Right atrium auricular region (tissue), 2 donors: ENCODE measurements at regions not wholly inside any gene's neighbourhood (a gene's known extent, or its start where the extent isn't known, plus 50 kb on each side); places are given as distances from the start of the nearest gene placed in this dataset.
A peak's percentile ranks its signal among the peaks of the same experiment; 100 is the strongest.

Experiments
- DNase-seq: peaks from one replicate; pipeline ENCODE4 v3.0.0-alpha.2; 2019; ENCODE audit warnings: low spot score
- H3K27ac ChIP-seq, 2 donors: fragments of 200-600 bp; sonication (generic); 1 replicate in 1 of 2; 2 replicates in 1 of 2; pipeline ENCODE4 v1.5.1; 2016 to 2019
- H3K27me3 ChIP-seq, 2 donors: fragments of 200-600 bp; sonication (generic); one replicate each; pipeline versions ENCODE4 v1.5.1 to v1.6.0; 2017 to 2019
- H3K36me3 ChIP-seq: fragments of 200-600 bp; sonication (generic); one replicate; pipeline ENCODE4 v1.5.1; 2016
- H3K4me1 ChIP-seq, 2 donors: fragments of 200-600 bp; sonication (generic); one replicate each; pipeline versions ENCODE4 v1.5.1 to v1.6.0; 2017 to 2019
- H3K4me3 ChIP-seq, 2 donors: fragments of 200-600 bp; sonication (generic); 1 replicate in 1 of 2; 2 replicates in 1 of 2; pipeline ENCODE4 v1.5.1; 2017 to 2019; ENCODE audit warnings: mild to moderate bottlenecking in 1 of 2, moderate library complexity in 1 of 2
- H3K9me3 ChIP-seq, 2 donors: fragments of 200-600 bp; sonication (generic); one replicate each; pipeline ENCODE4 v1.5.1; 2019
- TF ChIP-seq, protein P1 (sequence below), 2 donors: fragments of 200-600 bp; sonication (generic); IDR thresholded peaks; one replicate each; pipeline ENCODE4 v1.5.1; 2019; ENCODE audit warnings: antibody characterized with exemption in 2 of 2

DNA sequence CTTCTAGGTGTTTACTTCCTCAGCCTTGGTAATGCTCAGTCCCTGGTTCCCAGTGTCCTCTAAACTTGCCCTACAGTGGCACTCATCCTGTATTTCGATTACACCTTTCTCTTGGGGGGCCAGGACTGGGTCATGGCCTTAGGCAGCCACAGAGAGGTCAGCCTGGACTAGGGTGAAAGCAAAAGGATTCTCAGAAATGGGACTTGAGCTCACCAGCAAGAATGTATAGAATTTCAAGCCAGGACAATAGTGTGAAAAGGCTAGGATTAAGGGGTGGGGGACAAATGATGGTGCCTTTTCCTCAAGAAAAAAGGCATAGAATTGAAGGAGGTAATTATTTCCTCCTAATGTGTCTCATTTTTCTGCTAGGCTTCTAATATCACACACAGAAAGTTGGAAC is 166.8 kb upstream of the RUNX1 start:
- Histone ChIP-seq H3K9me3 (no peaks in the 10 kb centered on the region), H3K4me3 (no peak overlapping the region), H3K27me3 (no peaks in the 10 kb centered on the region), H3K27ac (peak overlapping the region in 1 of 2 donors; percentile 48), H3K4me1 (no peaks in the 10 kb centered on the region), H3K36me3 (no peaks in the 10 kb centered on the region)
- DNase-seq = no peak
- TF ChIP-seq, protein P1, sequence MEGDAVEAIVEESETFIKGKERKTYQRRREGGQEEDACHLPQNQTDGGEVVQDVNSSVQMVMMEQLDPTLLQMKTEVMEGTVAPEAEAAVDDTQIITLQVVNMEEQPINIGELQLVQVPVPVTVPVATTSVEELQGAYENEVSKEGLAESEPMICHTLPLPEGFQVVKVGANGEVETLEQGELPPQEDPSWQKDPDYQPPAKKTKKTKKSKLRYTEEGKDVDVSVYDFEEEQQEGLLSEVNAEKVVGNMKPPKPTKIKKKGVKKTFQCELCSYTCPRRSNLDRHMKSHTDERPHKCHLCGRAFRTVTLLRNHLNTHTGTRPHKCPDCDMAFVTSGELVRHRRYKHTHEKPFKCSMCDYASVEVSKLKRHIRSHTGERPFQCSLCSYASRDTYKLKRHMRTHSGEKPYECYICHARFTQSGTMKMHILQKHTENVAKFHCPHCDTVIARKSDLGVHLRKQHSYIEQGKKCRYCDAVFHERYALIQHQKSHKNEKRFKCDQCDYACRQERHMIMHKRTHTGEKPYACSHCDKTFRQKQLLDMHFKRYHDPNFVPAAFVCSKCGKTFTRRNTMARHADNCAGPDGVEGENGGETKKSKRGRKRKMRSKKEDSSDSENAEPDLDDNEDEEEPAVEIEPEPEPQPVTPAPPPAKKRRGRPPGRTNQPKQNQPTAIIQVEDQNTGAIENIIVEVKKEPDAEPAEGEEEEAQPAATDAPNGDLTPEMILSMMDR (IDR thresholded peaks at IDR 0.05) = no peak

DNA sequence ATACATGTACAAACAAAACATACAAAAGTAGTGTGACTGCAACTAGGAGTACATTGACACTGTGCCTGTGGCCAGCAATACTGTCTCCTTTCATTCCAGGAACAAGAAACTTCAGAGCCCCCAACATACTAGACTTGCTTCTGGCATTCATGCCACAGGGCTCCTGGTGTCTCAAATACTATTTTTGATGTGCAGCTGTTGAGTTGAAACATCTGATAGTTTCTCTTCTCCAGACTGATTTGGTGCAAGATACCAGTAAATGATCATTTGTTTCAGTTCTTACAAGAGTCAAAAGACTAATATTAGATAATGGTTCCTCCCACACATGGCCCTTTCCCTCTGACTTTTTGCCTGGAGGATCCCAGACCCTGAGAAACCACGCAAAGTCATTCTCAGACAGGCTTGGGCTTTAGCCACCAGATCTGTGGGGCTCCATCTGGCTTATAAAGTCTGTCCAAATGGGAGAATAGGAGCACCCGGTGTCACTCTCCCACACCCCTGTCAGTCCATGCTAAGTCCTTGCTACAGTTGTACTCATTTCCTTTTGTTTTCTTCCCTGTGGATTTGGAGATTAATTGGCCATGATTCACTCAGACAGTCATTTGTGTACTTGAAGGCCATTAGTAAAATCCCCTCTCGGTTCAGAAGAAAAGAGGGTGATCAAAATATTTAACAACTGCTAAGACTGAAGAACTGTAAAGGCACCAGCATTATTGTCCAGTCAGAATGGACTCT is 163.5 kb upstream of the RUNX1 start:
- TF ChIP-seq, protein P1 (IDR thresholded peaks at IDR 0.05) = no peak
- Histone ChIP-seq H3K36me3 (no peaks in the 10 kb centered on the region), H3K9me3 (no peaks in the 10 kb centered on the region), H3K4me3 (no peak overlapping the region), H3K27me3 (no peaks in the 10 kb centered on the region), H3K27ac (peak overlapping the region; percentile 9 to 42), H3K4me1 (peaks cover 0 to 24% of the 10 kb centered on the region in 2 donors)
- no peak for DNase-seq

DNA sequence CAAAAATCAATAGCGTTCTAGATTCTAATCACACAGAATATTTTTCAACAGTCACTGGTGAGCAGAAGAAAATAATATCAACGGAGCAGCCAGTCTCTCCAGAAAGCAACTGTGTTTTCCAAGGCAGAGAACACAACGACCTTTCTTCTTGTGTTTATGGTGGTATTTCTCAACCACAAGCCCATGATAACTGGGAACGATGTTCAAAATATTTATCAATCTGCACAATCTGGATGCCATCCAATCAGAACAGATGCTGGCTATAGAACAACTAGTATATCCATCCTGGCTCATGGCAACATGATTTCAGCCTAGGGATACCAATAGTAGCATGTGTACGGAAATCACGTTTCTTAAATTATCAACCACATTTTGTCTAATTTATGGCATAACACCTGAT is 162.7 kb upstream of the RUNX1 start:
- H3K36me3 ChIP-seq = no peaks in the 10 kb centered on the region
- TF ChIP-seq, protein P1 (IDR thresholded peaks at IDR 0.05) = no peak
- no peak overlapping the region for H3K4me3 ChIP-seq
- H3K27me3 ChIP-seq = no peaks in the 10 kb centered on the region
- no peak overlapping the region for H3K27ac ChIP-seq
- no peak for DNase-seq
- peaks cover 0 to 31% of the 10 kb centered on the region in 2 donors for H3K4me1 ChIP-seq
- no peaks in the 10 kb centered on the region for H3K9me3 ChIP-seq

DNA sequence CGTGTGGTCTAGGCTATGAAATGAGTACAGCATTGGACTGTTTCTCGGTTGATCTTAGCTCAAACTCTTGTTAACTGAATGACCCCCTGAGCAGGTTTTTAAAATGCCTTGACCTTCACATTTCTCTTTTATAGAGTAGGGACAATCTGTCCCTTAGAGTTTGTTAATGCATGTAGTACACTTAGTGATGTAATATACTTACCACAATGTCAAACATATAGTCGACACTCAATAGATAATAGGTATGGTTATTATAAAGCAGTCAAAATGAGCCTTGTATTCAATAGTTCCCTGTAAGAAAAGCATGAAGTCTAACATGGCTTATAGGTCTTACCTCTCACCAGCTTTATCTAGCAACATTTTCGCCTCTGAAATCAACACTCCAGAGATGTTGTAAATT is 161.0 kb upstream of the RUNX1 start:
- Histone ChIP-seq H3K36me3 (no peaks in the 10 kb centered on the region), H3K4me1 (peaks cover 0 to 48% of the 10 kb centered on the region in 2 donors), H3K27me3 (no peaks in the 10 kb centered on the region), H3K9me3 (no peaks in the 10 kb centered on the region), H3K4me3 (no peak overlapping the region), H3K27ac (peak overlapping the region in 1 of 2 donors; percentile 91)
- no peak for DNase-seq
- TF ChIP-seq, protein P1 (IDR thresholded peaks at IDR 0.05) = no peak

DNA sequence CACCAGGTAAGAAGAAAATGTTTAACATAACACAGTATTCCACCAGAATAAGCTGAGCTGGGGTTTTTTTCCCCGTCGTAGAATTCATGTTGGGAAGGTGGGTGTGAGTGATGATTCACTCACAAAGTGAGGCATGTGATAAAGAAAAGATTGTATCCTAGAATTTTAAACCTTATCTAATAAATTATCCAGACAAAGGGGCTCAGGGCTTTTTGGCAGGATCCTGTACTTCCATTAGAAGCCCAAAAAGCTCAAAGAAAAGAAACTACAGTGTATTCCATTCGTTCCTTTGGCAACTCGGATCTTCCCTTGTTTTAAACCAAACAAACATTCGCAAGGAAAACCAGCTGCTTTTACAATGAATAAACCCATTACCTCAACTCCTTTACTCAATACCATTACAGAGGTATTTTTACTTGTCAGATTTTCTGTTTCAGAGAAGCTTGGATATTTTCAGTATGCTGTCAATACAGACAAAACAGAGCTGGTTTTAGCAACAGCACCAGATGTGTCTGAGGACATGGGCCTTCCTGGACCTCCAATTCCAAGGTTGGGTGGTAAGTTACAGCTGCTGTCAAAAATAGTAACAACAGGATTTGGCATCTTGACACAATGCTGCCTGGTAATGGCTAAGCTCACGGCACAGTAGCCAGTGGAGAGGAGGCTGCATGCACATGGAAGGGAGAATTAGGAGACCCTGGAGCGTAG is 159.9 kb upstream of the RUNX1 start:
- Histone ChIP-seq H3K27ac (peak overlapping the region; percentile 55 to 91), H3K27me3 (no peaks in the 10 kb centered on the region), H3K4me1 (peaks cover 0 to 50% of the 10 kb centered on the region in 2 donors), H3K9me3 (no peaks in the 10 kb centered on the region), H3K4me3 (no peak overlapping the region), H3K36me3 (no peaks in the 10 kb centered on the region)
- TF ChIP-seq, protein P1 (IDR thresholded peaks at IDR 0.05) = no peak
- DNase-seq = no peak
